ENCODE measurements at regions not wholly inside any gene's neighbourhood (a gene's known extent, or its start where the extent isn't known, plus 50 kb on each side); places are given as distances from the start of the nearest gene placed in this dataset.

- DNase-seq (no peak), ATAC-seq (no peak)
- Histone ChIP-seq H3K27ac (ENCODE audit: low read length) (no peak overlapping the region), H3K9me3 (ENCODE audit: control insufficient read depth, insufficient read depth, low read length) (peaks cover 8% of the 10 kb centered on the region), H3K27me3 (ENCODE audit: control insufficient read depth, insufficient read depth, low read length) (no peaks in the 10 kb centered on the region), H3K4me3 (ENCODE audit: low read length) (no peak overlapping the region), H3K4me1 (ENCODE audit: control insufficient read depth, insufficient read depth, low read length) (no peaks in the 10 kb centered on the region), H3K36me3 (ENCODE audit: control insufficient read depth, insufficient read depth, low read length) (no peaks in the 10 kb centered on the region)
- intact Hi-C loops (cut with micrococcal nuclease): no loop called here
- no peaks in the 10 kb centered on the region for H3K36me3 Mint-ChIP-seq
- WGBS (ENCODE audit: insufficient coverage): 85% methylated on average over 1 of the region's 1 CpG
- H3K9me3 Mint-ChIP-seq: peaks cover 6 to 7% of the 10 kb centered on the region in 2 donors
- no peaks in the 10 kb centered on the region for H3K27me3 Mint-ChIP-seq (ENCODE audit: low read depth in 2 of 2)
- no peaks in the 10 kb centered on the region for H3K4me1 Mint-ChIP-seq
- no peak overlapping the region for H3K27ac Mint-ChIP-seq
- H3K4me3 Mint-ChIP-seq: no peak overlapping the region
- TF ChIP-seq CTCF (IDR thresholded peaks at IDR 0.05): no peak
Observed at GRCh38 chr4:32745351-32745750, 2025.2 kb downstream of the PCDH7 start.

DNA sequence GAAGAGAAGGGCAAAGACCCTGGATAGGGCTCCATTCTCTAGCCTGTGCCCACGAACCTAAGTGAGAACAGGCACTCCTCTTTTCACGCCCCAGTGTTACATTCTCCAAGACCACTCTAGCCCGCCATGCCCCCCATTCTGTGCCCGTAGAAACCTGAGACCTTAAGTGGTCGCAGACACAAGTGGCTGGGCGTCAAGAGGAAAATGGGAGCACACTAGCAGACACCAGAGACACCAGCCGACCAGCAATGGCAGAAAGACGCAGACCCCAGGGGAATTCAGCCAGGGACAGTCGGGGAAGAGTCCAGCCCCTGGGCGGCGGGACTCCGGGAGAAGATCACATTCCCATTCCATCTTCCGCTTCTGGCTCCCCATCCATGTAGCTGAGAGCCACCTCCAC, 2027.9 kb downstream of the PCDH7 start:
- H3K36me3 Mint-ChIP-seq: no peaks in the 10 kb centered on the region
- no peaks in the 10 kb centered on the region for H3K27me3 ChIP-seq (ENCODE audit: control insufficient read depth, insufficient read depth, low read length)
- DNase-seq (no peak), ATAC-seq (no peak)
- peaks cover 8% of the 10 kb centered on the region for H3K9me3 ChIP-seq (ENCODE audit: control insufficient read depth, insufficient read depth, low read length)
- TF ChIP-seq CTCF (IDR thresholded peaks at IDR 0.05): no peak
- no peak overlapping the region for H3K27ac ChIP-seq (ENCODE audit: low read length)
- intact Hi-C loops (cut with micrococcal nuclease): no loop called here
- no peaks in the 10 kb centered on the region for H3K4me1 ChIP-seq (ENCODE audit: control insufficient read depth, insufficient read depth, low read length)
- no peaks in the 10 kb centered on the region for H3K36me3 ChIP-seq (ENCODE audit: control insufficient read depth, insufficient read depth, low read length)
- peaks cover 2 to 3% of the 10 kb centered on the region in 2 donors for H3K9me3 Mint-ChIP-seq
- WGBS (ENCODE audit: insufficient coverage): 91% methylated on average over 13 of the region's 13 CpGs
- H3K4me3 Mint-ChIP-seq: no peak overlapping the region
- H3K4me3 ChIP-seq (ENCODE audit: low read length): no peak overlapping the region
- H3K4me1 Mint-ChIP-seq: no peaks in the 10 kb centered on the region
- H3K27me3 Mint-ChIP-seq (ENCODE audit: low read depth in 2 of 2): no peaks in the 10 kb centered on the region
- H3K27ac Mint-ChIP-seq: no peak overlapping the region

DNA sequence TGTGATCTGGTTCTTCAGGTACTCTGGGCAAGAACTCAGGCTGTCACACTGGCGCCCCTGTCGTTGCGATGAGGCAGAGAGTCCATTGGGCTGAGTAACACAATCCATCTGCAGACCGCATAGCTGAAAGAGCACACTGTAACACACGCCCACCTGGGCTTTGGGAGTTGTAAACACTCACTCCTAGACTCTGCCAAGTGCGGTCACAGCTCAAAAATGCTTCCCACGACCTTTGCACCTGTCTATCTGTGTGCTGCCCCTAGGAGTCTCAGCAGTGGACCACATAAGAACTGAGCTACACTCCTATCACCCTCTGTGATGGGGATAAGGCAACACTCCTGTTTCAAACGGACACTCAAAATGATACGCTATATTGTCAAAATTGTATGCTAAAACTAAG, 2028.3 kb downstream of the PCDH7 start:
- Mint-ChIP-seq H3K27ac (no peak overlapping the region), H3K36me3 (no peaks in the 10 kb centered on the region), H3K27me3 (ENCODE audit: low read depth in 2 of 2) (no peaks in the 10 kb centered on the region), H3K9me3 (peaks cover 2 to 3% of the 10 kb centered on the region in 2 donors), H3K4me3 (no peak overlapping the region), H3K4me1 (no peaks in the 10 kb centered on the region)
- ATAC-seq (no peak), DNase-seq (no peak)
- no peaks in the 10 kb centered on the region for H3K36me3 ChIP-seq (ENCODE audit: control insufficient read depth, insufficient read depth, low read length)
- no peak overlapping the region for H3K4me3 ChIP-seq (ENCODE audit: low read length)
- H3K4me1 ChIP-seq (ENCODE audit: control insufficient read depth, insufficient read depth, low read length): no peaks in the 10 kb centered on the region
- no peaks in the 10 kb centered on the region for H3K27me3 ChIP-seq (ENCODE audit: control insufficient read depth, insufficient read depth, low read length)
- WGBS (ENCODE audit: insufficient coverage): 85% methylated on average over 8 of the region's 9 CpGs
- TF ChIP-seq CTCF (IDR thresholded peaks at IDR 0.05): no peak
- intact Hi-C loops (cut with micrococcal nuclease): no loop called here
- H3K9me3 ChIP-seq (ENCODE audit: control insufficient read depth, insufficient read depth, low read length): peaks cover 8% of the 10 kb centered on the region
- no peak overlapping the region for H3K27ac ChIP-seq (ENCODE audit: low read length)

GRCh38 chr4:32752962-32753361, 2032.8 kb downstream of the PCDH7 start:
- peaks cover 7% of the 10 kb centered on the region for H3K9me3 ChIP-seq (ENCODE audit: control insufficient read depth, insufficient read depth, low read length)
- H3K36me3 ChIP-seq (ENCODE audit: control insufficient read depth, insufficient read depth, low read length): no peaks in the 10 kb centered on the region
- Mint-ChIP-seq H3K4me3 (no peak overlapping the region), H3K9me3 (peaks cover 14 to 19% of the 10 kb centered on the region in 2 donors), H3K27ac (no peak overlapping the region), H3K36me3 (peaks cover 20% of the 10 kb centered on the region), H3K27me3 (ENCODE audit: low read depth in 2 of 2) (no peaks in the 10 kb centered on the region), H3K4me1 (no peaks in the 10 kb centered on the region)
- ATAC-seq (no peak), DNase-seq (no peak)
- TF ChIP-seq CTCF (IDR thresholded peaks at IDR 0.05): no peak
- intact Hi-C loops (cut with micrococcal nuclease): no loop called here
- no peak overlapping the region for H3K27ac ChIP-seq (ENCODE audit: low read length)
- no peaks in the 10 kb centered on the region for H3K27me3 ChIP-seq (ENCODE audit: control insufficient read depth, insufficient read depth, low read length)
- no peak overlapping the region for H3K4me3 ChIP-seq (ENCODE audit: low read length)
- 76% methylated on average over 3 of the region's 4 CpGs for WGBS (ENCODE audit: insufficient coverage)
- no peaks in the 10 kb centered on the region for H3K4me1 ChIP-seq (ENCODE audit: control insufficient read depth, insufficient read depth, low read length)

Measured in natural killer cell (primary cell).